ENCODE measurements at regions not wholly inside any gene's neighbourhood (a gene's known extent, or its start where the extent isn't known, plus 50 kb on each side); places are given as distances from the start of the nearest gene placed in this dataset.

GRCh38 chr1:232456714-232457113 is 173.2 kb downstream of the SIPA1L2 start:
- H2BK15ac ChIP-seq (ENCODE audit: low read depth, low read length), result no peak overlapping the region
- no peak overlapping the region for H2BK120ac ChIP-seq (ENCODE audit: low read depth, low read length)
- no peaks in the 10 kb centered on the region for H4K20me1 ChIP-seq (ENCODE audit: insufficient read depth, low read length)
- no peak overlapping the region for H2AFZ ChIP-seq (replicated peaks; ENCODE audit: low read length, poor library complexity)
- H3K36me3 ChIP-seq (ENCODE audit: control insufficient read depth, insufficient read depth, low read length), result peaks cover 6% of the 10 kb centered on the region; the same call in 1 of the 2 replicates
- BruUV-seq (replicated peaks), result no TSS peak
- DNase-seq (no peak), ATAC-seq (ENCODE audit: low read depth) (no peak)
- H3K9me1 ChIP-seq (ENCODE audit: insufficient read depth, low read length), result peaks cover 5% of the 10 kb centered on the region; the same call in 1 of the 2 replicates
- no peak overlapping the region for H2BK20ac ChIP-seq (ENCODE audit: low read depth, low read length)
- H2AK9ac ChIP-seq (replicated peaks; ENCODE audit: low read depth, low read length, poor library complexity), result no peak overlapping the region
- no peak overlapping the region for H4K5ac ChIP-seq (ENCODE audit: low read depth, low read length)
- no peaks in the 10 kb centered on the region for H3K9me3 ChIP-seq (ENCODE audit: control insufficient read depth, insufficient read depth, low read length)
- H3K9ac ChIP-seq (ENCODE audit: low read depth, low read length), result no peak overlapping the region
- no peak overlapping the region for H3K4me3 ChIP-seq (ENCODE audit: insufficient read depth, low read depth, low read length)
- no peak overlapping the region for H3K27ac ChIP-seq (ENCODE audit: insufficient read depth, low read length)
- intact Hi-C loops (cut with micrococcal nuclease) (no loop called here), dilution Hi-C loops (cut with HindIII; ENCODE audit: low sequenced_read_pairs, unreplicated experiment) (no loop called here), in situ Hi-C loops (cut with MboI; ENCODE audit: low sequenced_read_pairs) (no loop called here)
- no peak overlapping the region for H4K91ac ChIP-seq (ENCODE audit: insufficient read depth, low read depth, low read length)
- no CpG with 5 or more reads among the region's 2 CpGs for WGBS, 2 experiments (ENCODE audit: extremely low coverage in 2 of 2, insufficient read length in 1 of 2)
- TF ChIP-seq, protein P1, sequence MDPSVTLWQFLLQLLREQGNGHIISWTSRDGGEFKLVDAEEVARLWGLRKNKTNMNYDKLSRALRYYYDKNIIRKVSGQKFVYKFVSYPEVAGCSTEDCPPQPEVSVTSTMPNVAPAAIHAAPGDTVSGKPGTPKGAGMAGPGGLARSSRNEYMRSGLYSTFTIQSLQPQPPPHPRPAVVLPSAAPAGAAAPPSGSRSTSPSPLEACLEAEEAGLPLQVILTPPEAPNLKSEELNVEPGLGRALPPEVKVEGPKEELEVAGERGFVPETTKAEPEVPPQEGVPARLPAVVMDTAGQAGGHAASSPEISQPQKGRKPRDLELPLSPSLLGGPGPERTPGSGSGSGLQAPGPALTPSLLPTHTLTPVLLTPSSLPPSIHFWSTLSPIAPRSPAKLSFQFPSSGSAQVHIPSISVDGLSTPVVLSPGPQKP (IDR thresholded peaks at IDR 0.05; ENCODE audit: borderline replicate concordance, low read depth, low read length), result no peak
- TF ChIP-seq BHLHE40 (IDR thresholded peaks at IDR 0.05; ENCODE audit: low read depth, low read length) (no peak), RCOR1 (IDR thresholded peaks at IDR 0.05; ENCODE audit: insufficient replicate concordance, low read length) (no peak), MAZ (IDR thresholded peaks at IDR 0.05; ENCODE audit: borderline replicate concordance, low read depth, low read length) (no peak), POLR2A (IDR thresholded peaks at IDR 0.05; ENCODE audit: low read depth, low read length) (no peak), MAFK (IDR thresholded peaks at IDR 0.05; ENCODE audit: low read depth, low read length) (no peak), MXI1 (IDR thresholded peaks at IDR 0.05; ENCODE audit: borderline replicate concordance, low read depth, low read length) (no peak)
- no peak overlapping the region for H3K14ac ChIP-seq (replicated peaks; ENCODE audit: low read depth, low read length)
- ChIA-PET CTCF (no interaction called here), POLR2A (ENCODE audit: unreplicated experiment) (no interaction called here)
- no peak overlapping the region for H3K4ac ChIP-seq (ENCODE audit: low read depth, low read length)
- H3K56ac ChIP-seq (ENCODE audit: extremely low read depth, insufficient read depth, low read length), result no peak overlapping the region
- H3K4me1 ChIP-seq (ENCODE audit: control insufficient read depth, insufficient read depth, low read length), result no peaks in the 10 kb centered on the region
- no peaks in the 10 kb centered on the region for H3K27me3 ChIP-seq (ENCODE audit: control insufficient read depth, insufficient read depth, low read length)
- no peak overlapping the region for H3K18ac ChIP-seq (ENCODE audit: low read depth, low read length)
- H3K79me1 ChIP-seq (ENCODE audit: low read depth in 1 of 2, low read length in 2 of 2), result no peaks in the 10 kb centered on the region
- no peak overlapping the region for H3K23ac ChIP-seq (ENCODE audit: low read depth, low read length)
- H4K8ac ChIP-seq (ENCODE audit: low read depth in 2 of 2, low read length in 2 of 2), result no peak overlapping the region
- no peak overlapping the region for H2AK5ac ChIP-seq (ENCODE audit: low read depth, low read length)
- no peak overlapping the region for H3K4me2 ChIP-seq (ENCODE audit: low read depth, low read length)
- H2BK5ac ChIP-seq (ENCODE audit: low read depth, low read length, poor library complexity, severe bottlenecking), result no peak overlapping the region

Measured in IMR-90 (cell line).